ENCODE measurements at regions not wholly inside any gene's neighbourhood (a gene's known extent, or its start where the extent isn't known, plus 50 kb on each side); places are given as distances from the start of the nearest gene placed in this dataset.

- Mint-ChIP-seq H3K9me3 (peaks cover 48% of the 10 kb centered on the region), H3K27me3 (ENCODE audit: insufficient read depth) (no peaks in the 10 kb centered on the region; the same call in 1 of the 2 replicates), H3K4me1 (ENCODE audit: low read depth) (no peaks in the 10 kb centered on the region), H3K27ac (no peak overlapping the region), H3K4me3 (no peak overlapping the region), H3K36me3 (ENCODE audit: low read depth) (no peaks in the 10 kb centered on the region; the same call in 1 of the 2 replicates)
- no peak for DNase-seq
- TF ChIP-seq CTCF (IDR thresholded peaks at IDR 0.05) = no peak
Measured at GRCh38 chr13:111612886-111613285, 292.4 kb downstream of the TEX29 start.

DNA sequence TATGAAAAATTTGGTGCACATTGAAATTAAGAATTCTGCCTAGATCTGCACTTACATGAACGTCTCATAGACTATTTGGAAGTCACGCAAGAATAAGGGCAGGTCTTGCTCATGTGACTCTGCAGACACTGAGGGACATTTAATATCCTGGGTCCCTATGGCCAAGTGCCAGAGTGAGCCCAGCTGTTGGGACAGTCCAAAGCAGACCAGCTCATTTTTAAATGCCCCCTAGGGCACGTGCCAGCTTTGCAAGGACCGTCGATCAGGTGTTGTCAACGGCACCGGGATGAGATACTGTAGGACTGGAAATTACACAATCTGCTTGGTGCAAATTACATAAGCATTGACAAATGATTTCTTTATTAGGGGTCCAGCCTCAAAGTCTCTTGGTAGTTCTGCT is 293.6 kb downstream of the TEX29 start:
- no peak for DNase-seq
- Mint-ChIP-seq H3K36me3 (ENCODE audit: low read depth) (no peaks in the 10 kb centered on the region; the same call in 1 of the 2 replicates), H3K27ac (no peak overlapping the region), H3K4me1 (ENCODE audit: low read depth) (no peaks in the 10 kb centered on the region), H3K4me3 (no peak overlapping the region), H3K27me3 (ENCODE audit: insufficient read depth) (no peaks in the 10 kb centered on the region; the same call in 1 of the 2 replicates), H3K9me3 (peaks cover 44% of the 10 kb centered on the region)
- TF ChIP-seq CTCF (IDR thresholded peaks at IDR 0.05) = no peak

DNA sequence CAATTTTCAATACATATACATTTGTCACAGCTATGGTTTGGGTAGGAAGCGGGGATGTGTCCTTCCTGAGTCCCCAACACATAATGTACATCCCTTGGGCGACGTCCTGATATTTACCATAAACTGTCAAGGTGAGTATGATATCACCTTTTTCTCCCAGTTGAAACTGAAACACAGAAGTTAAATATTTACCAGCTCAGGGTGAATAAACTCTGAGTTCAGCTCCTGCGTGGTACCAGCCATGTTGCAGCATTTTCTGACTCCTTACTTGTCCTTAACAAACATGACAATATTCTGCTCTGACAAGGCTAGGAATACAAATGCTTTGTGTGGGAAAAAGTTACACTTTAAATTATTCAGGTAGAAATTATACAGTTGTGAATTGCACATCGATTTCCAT is 294.2 kb downstream of the TEX29 start:
- TF ChIP-seq CTCF (IDR thresholded peaks at IDR 0.05) = no peak
- Mint-ChIP-seq H3K27me3 (ENCODE audit: insufficient read depth) (no peaks in the 10 kb centered on the region; the same call in 1 of the 2 replicates), H3K4me3 (no peak overlapping the region), H3K36me3 (ENCODE audit: low read depth) (no peaks in the 10 kb centered on the region; the same call in 1 of the 2 replicates), H3K9me3 (peaks cover 44% of the 10 kb centered on the region), H3K4me1 (ENCODE audit: low read depth) (no peaks in the 10 kb centered on the region), H3K27ac (no peak overlapping the region)
- no peak for DNase-seq

- no peak for TF ChIP-seq CTCF (IDR thresholded peaks at IDR 0.05)
- no peaks in the 10 kb centered on the region; the same call in 1 of the 2 replicates for H3K27me3 Mint-ChIP-seq (ENCODE audit: insufficient read depth)
- peaks cover 29% of the 10 kb centered on the region for H3K9me3 Mint-ChIP-seq
- DNase-seq = no peak
- no peak overlapping the region for H3K4me3 Mint-ChIP-seq
- no peaks in the 10 kb centered on the region; the same call in 1 of the 2 replicates for H3K36me3 Mint-ChIP-seq (ENCODE audit: low read depth)
- no peak overlapping the region for H3K27ac Mint-ChIP-seq
- no peaks in the 10 kb centered on the region for H3K4me1 Mint-ChIP-seq (ENCODE audit: low read depth)
Measured at GRCh38 chr13:111616203-111616602, 295.8 kb downstream of the TEX29 start.

DNA sequence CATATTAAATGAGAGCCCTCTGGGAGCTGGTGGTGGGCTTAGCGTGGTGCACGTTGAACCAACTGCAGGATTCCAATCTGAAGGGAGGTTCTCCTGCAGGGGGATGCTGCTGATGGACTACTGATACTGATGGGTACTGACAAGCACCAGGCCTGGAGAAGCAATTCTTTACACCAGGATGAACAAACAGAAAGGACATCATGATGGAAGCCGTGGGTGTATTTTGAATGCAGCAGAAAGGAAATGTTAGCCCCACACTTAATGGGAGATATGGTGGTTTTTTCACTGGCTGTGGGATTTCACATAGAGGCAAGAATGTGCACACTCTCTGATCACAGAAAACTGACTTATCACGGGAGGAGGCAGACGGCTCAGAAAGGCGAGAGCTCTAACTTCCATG is 299.7 kb downstream of the TEX29 start:
- peaks cover 37% of the 10 kb centered on the region for H3K9me3 Mint-ChIP-seq
- TF ChIP-seq CTCF (IDR thresholded peaks at IDR 0.05) = no peak
- no peak overlapping the region for H3K4me3 Mint-ChIP-seq
- peaks cover 4% of the 10 kb centered on the region; the same call in 1 of the 2 replicates for H3K36me3 Mint-ChIP-seq (ENCODE audit: low read depth)
- no peaks in the 10 kb centered on the region for H3K4me1 Mint-ChIP-seq (ENCODE audit: low read depth)
- DNase-seq = no peak
- H3K27me3 Mint-ChIP-seq (ENCODE audit: insufficient read depth) = no peaks in the 10 kb centered on the region; the same call in 1 of the 2 replicates
- no peak overlapping the region for H3K27ac Mint-ChIP-seq

GRCh38 chr13:111620586-111620985 is 300.1 kb downstream of the TEX29 start:
- no peak overlapping the region for H3K27ac Mint-ChIP-seq
- no peak overlapping the region for H3K4me3 Mint-ChIP-seq
- H3K27me3 Mint-ChIP-seq (ENCODE audit: insufficient read depth) = no peaks in the 10 kb centered on the region; the same call in 1 of the 2 replicates
- TF ChIP-seq CTCF (IDR thresholded peaks at IDR 0.05) = no peak
- DNase-seq = no peak
- peaks cover 4% of the 10 kb centered on the region; the same call in 1 of the 2 replicates for H3K36me3 Mint-ChIP-seq (ENCODE audit: low read depth)
- H3K9me3 Mint-ChIP-seq = peaks cover 39% of the 10 kb centered on the region
- no peaks in the 10 kb centered on the region for H3K4me1 Mint-ChIP-seq (ENCODE audit: low read depth)
